ENCODE measurements at regions not wholly inside any gene's neighbourhood (a gene's known extent, or its start where the extent isn't known, plus 50 kb on each side); places are given as distances from the start of the nearest gene placed in this dataset.

GRCh38 chr6:27149150-27149549, 98.4 kb upstream of the PRSS16 start:
- H3K36me3 ChIP-seq, result no peaks in the 10 kb centered on the region
- no peak for DNase-seq
- H3K4me3 ChIP-seq (ENCODE audit: low read depth, low read length), result no peak overlapping the region
- H3K9me3 ChIP-seq, result no peaks in the 10 kb centered on the region
- no peaks in the 10 kb centered on the region for H3K27me3 ChIP-seq
- no peaks in the 10 kb centered on the region for H3K4me1 ChIP-seq
- no peak for TF ChIP-seq CTCF (IDR thresholded peaks at IDR 0.05; ENCODE audit: low read depth, low read length)

GRCh38 chr6:27154696-27155095, 92.8 kb upstream of the PRSS16 start:
- TF ChIP-seq CTCF (IDR thresholded peaks at IDR 0.05; ENCODE audit: low read depth, low read length), result no peak
- no peaks in the 10 kb centered on the region for H3K27me3 ChIP-seq
- H3K4me1 ChIP-seq, result no peaks in the 10 kb centered on the region
- DNase-seq, result no peak
- no peaks in the 10 kb centered on the region for H3K9me3 ChIP-seq
- H3K36me3 ChIP-seq, result no peaks in the 10 kb centered on the region
- H3K4me3 ChIP-seq (ENCODE audit: low read depth, low read length), result no peak overlapping the region

DNA sequence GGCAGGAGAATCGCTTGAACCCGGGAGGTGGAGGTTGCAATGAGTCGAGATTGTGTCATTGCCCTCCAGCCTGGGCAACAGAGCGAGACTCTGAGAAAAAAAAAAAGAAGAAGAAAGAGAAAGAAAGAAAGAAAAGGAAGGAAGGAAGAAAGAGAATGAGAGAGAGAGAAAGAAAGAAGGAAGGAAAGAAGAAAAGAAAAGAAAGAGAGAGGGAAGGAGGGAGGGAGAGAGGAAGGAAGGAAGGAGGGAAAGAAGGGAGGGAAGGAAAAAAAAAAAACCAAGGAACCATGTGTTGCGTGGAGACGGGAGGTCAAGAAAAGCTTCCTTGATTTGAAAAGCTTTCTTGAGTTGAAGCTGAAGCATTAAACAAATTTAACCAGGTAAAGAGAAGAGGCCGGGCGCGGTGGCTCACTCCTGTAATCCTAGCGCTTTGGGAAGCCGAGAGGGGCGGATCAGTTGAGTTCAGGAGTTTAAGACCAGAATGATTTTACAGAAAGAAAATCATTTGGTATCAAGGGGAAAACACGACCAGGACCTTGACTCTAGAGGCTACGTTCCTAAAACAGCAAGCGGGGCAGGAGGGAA, 90.5 kb upstream of the PRSS16 start:
- DNase-seq, result no peak

GRCh38 chr6:27157459-27158315, 89.8 kb upstream of the PRSS16 start:
- Histone ChIP-seq H3K4me1 (no peaks in the 10 kb centered on the region), H3K4me3 (ENCODE audit: low read depth, low read length) (peak overlapping the region; percentile 72), H3K9me3 (no peaks in the 10 kb centered on the region), H3K27me3 (no peaks in the 10 kb centered on the region), H3K36me3 (no peaks in the 10 kb centered on the region)
- DNase-seq, result peak; percentile 76
- TF ChIP-seq CTCF (IDR thresholded peaks at IDR 0.05; ENCODE audit: low read depth, low read length), result peak; percentile 54

More for the DNA sequence above, 90.5 kb upstream of the PRSS16 start:
- Histone ChIP-seq H3K4me1 (no peaks in the 10 kb centered on the region), H3K27me3 (no peaks in the 10 kb centered on the region), H3K9me3 (no peaks in the 10 kb centered on the region), H3K36me3 (no peaks in the 10 kb centered on the region), H3K4me3 (ENCODE audit: low read depth, low read length) (peak overlapping the region; percentile 72)
- no peak for TF ChIP-seq CTCF (IDR thresholded peaks at IDR 0.05; ENCODE audit: low read depth, low read length)

DNA sequence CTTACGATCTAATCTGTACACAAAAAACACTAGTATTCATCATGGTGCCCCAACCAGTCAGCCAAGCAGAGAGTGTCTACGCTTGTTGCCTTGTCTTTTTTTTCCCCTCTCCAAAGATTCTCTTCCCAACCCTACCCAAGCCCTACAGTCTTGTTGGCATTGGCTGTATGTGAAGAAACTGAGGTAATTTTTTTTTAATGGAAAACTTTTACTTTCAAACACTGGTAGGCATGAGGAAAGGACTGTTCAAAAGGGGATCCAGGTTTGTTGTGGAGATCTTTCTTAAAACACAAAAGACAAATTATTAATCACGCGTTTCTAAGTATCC, 89.2 kb upstream of the PRSS16 start:
- DNase-seq, result no peak
- Histone ChIP-seq H3K27me3 (no peaks in the 10 kb centered on the region), H3K36me3 (no peaks in the 10 kb centered on the region), H3K4me1 (no peaks in the 10 kb centered on the region), H3K9me3 (no peaks in the 10 kb centered on the region), H3K4me3 (ENCODE audit: low read depth, low read length) (no peak overlapping the region; the same call in 1 of the 2 replicates)
- no peak for TF ChIP-seq CTCF (IDR thresholded peaks at IDR 0.05; ENCODE audit: low read depth, low read length)

DNA sequence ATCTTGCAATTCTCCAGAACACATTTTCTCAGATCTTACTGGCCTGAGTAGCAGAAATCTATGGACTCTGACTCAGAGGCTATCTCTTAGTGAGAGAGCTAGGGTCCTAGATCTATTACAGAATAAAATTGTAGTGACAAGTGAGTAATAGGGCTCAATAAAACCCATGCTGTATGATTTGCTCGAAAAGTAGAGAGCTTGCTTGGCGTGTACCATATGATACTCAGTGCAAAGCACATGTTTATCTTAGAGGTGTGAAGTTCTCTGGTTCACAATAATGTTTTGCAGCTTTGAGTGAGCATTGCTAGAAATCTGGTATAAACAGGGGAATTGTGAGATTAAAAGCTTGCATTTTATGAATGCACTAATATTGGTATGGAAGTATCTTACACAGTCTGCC, 87.8 kb upstream of the PRSS16 start:
- no peak for TF ChIP-seq CTCF (IDR thresholded peaks at IDR 0.05; ENCODE audit: low read depth, low read length)
- no peaks in the 10 kb centered on the region for H3K27me3 ChIP-seq
- H3K4me1 ChIP-seq, result no peaks in the 10 kb centered on the region
- no peaks in the 10 kb centered on the region for H3K9me3 ChIP-seq
- no peak for DNase-seq
- H3K4me3 ChIP-seq (ENCODE audit: low read depth, low read length), result no peak overlapping the region
- H3K36me3 ChIP-seq, result no peaks in the 10 kb centered on the region

All from BE2C (cell line).